HUES64 (cell line): ENCODE measurements at regions not wholly inside any gene's neighbourhood (a gene's known extent, or its start where the extent isn't known, plus 50 kb on each side); places are given as distances from the start of the nearest gene placed in this dataset.

Source experiments
- H3K27ac ChIP-seq: 2 replicates; pipeline ENCODE4 v1.7.0; 2013; ENCODE audit warnings: low read depth, low read length, inconsistent platforms
- H3K27me3 ChIP-seq: 2 replicates; pipeline ENCODE4 v1.6.1; 2013; ENCODE audit warnings: mild to moderate bottlenecking, low read length; ENCODE audit not compliant: insufficient read depth
- H3K36me3 ChIP-seq: 2 replicates; pipeline ENCODE4 v1.6.1; 2013; ENCODE audit warnings: mild to moderate bottlenecking, low read length; ENCODE audit not compliant: insufficient read depth
- H3K4me1 ChIP-seq: 2 replicates; pipeline ENCODE4 v1.6.1; 2013; ENCODE audit warnings: mild to moderate bottlenecking, low read length, moderate library complexity; ENCODE audit not compliant: insufficient read depth
- H3K4me3 ChIP-seq: 2 replicates; pipeline ENCODE4 v1.5.1; 2013; ENCODE audit warnings: mild to moderate bottlenecking, low read length, moderate library complexity
- H3K9ac ChIP-seq: 2 replicates; pipeline ENCODE4 v1.6.1; 2013; ENCODE audit warnings: mild to moderate bottlenecking, low read depth, low read length
- H3K9me3 ChIP-seq: 2 replicates; pipeline ENCODE4 v1.6.1; 2013; ENCODE audit warnings: low read depth, low read length; ENCODE audit not compliant: insufficient read depth
- WGBS: fragments of 150-250, 120-280 bp; methylation state at CpG from one replicate; pipeline ENCODE4 v1.1.7; 2013; ENCODE audit warnings: missing lambda C conversion rate; 5-methylcytosine and 5-hydroxymethylcytosine counted together

GRCh38 chrX:106356580-106356979, 188.5 kb downstream of the PWWP3B start:
- Histone ChIP-seq H3K27ac (no peak overlapping the region), H3K36me3 (no peaks in the 10 kb centered on the region), H3K9ac (no peak overlapping the region), H3K4me3 (no peak overlapping the region), H3K4me1 (no peaks in the 10 kb centered on the region), H3K9me3 (no peaks in the 10 kb centered on the region), H3K27me3 (no peaks in the 10 kb centered on the region)

- 65% methylated on average over 3 of the region's 5 CpGs for WGBS
- Histone ChIP-seq H3K9me3 (no peaks in the 10 kb centered on the region), H3K9ac (no peak overlapping the region), H3K4me1 (no peaks in the 10 kb centered on the region), H3K36me3 (no peaks in the 10 kb centered on the region), H3K27me3 (no peaks in the 10 kb centered on the region), H3K27ac (no peak overlapping the region), H3K4me3 (no peak overlapping the region)
Measured at GRCh38 chrX:106363214-106363613, 195.1 kb downstream of the PWWP3B start.

DNA sequence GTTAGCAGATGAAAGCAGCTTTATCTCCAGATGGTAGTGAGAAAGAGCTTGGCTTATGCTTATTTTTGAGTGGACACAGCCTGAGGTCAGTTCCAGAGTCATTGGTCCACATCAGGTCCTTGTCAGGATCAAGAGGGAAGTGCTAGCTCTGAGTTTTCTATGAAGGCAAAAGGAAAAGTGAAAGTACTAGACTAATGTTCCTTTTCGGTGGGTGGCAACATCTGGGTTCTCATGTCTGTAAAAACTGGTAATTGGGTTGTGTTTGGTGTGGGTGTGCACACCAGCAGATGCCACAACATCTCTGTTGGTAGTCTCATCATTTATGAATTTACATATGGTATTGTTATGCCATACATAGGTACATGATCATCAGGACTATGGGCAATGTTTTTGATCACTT, 210.5 kb downstream of the PWWP3B start:
- no peaks in the 10 kb centered on the region for H3K36me3 ChIP-seq
- H3K9ac ChIP-seq = no peak overlapping the region
- no peaks in the 10 kb centered on the region for H3K4me1 ChIP-seq
- no peak overlapping the region for H3K4me3 ChIP-seq
- 95% methylated on average over 1 of the region's 1 CpG for WGBS
- H3K27ac ChIP-seq = no peak overlapping the region
- no peaks in the 10 kb centered on the region for H3K9me3 ChIP-seq
- no peaks in the 10 kb centered on the region for H3K27me3 ChIP-seq

DNA sequence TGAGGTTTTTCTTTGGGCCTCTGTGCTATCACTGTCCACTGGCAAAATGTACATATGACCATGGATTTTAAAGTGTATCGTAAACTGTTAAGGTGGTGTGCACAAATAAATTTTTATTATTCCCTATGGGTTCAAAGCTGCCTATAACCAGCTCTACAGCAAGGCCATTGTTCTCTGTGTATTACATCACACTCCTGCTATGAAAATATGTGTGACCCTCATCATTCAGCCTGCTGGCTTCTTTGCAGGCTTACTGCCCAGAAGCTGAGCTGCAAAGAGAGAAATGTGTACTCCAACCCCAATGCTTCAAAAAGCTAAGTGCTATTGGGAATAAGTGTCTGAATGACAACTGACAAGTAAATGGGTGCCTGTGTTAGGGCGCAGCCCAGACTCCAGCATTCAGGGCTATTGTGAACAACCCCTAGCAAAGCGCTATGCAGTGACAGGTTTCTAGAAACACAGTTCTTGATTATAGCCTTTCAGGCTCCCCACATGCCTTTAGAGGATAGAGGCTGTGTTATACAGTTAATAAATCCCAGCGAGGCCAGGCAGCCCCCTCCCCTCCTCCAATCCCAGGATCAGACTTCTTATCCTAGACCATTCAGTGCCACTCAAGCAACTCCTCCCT, 220.4 kb upstream of the RADX start:
- Histone ChIP-seq H3K9me3 (no peaks in the 10 kb centered on the region), H3K36me3 (no peaks in the 10 kb centered on the region), H3K9ac (no peak overlapping the region), H3K27ac (no peak overlapping the region), H3K4me3 (no peak overlapping the region), H3K27me3 (no peaks in the 10 kb centered on the region), H3K4me1 (no peaks in the 10 kb centered on the region)
- WGBS = 74% methylated on average over 3 of the region's 4 CpGs

DNA sequence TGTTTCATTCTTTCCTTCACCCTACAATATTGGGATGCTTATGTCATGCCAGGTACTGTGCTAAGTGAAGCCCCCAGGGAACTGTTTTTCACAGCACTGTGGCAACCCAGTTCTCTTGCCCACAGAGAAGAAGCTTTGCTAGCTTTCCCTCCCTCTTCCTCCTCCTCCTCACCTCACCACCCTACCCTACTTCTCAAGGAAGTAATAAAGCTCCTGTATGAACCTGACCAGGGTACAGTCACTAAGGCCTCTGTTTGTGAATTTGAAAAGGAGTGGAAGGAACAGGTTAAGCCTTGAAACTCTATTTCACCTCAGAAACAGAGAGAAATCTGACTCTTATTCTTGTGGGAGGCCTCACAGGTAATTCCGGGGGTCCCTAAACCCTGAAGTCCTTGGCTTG, 219.4 kb upstream of the RADX start:
- Histone ChIP-seq H3K36me3 (no peaks in the 10 kb centered on the region), H3K27ac (no peak overlapping the region)
- WGBS = 80% methylated on average over 1 of the region's 1 CpG

GRCh38 chrX:106397788-106398538, 213.8 kb upstream of the RADX start:
- H3K4me3 ChIP-seq = no peak overlapping the region

More for the DNA sequence above, 219.4 kb upstream of the RADX start:
- Histone ChIP-seq H3K4me3 (no peak overlapping the region), H3K9me3 (no peaks in the 10 kb centered on the region), H3K27me3 (no peaks in the 10 kb centered on the region), H3K4me1 (no peaks in the 10 kb centered on the region), H3K9ac (no peak overlapping the region)

GRCh38 chrX:106401965-106402559, 209.7 kb upstream of the RADX start:
- no peaks in the 10 kb centered on the region for H3K9me3 ChIP-seq
- H3K4me1 ChIP-seq = no peaks in the 10 kb centered on the region
- H3K36me3 ChIP-seq = no peaks in the 10 kb centered on the region
- no peaks in the 10 kb centered on the region for H3K27me3 ChIP-seq
- no peak overlapping the region for H3K9ac ChIP-seq
- WGBS = 90% methylated on average over 8 of the region's 10 CpGs
- no peak overlapping the region for H3K4me3 ChIP-seq
- H3K27ac ChIP-seq = no peak overlapping the region

More at GRCh38 chrX:106397788-106398538, 213.8 kb upstream of the RADX start:
- Histone ChIP-seq H3K36me3 (no peaks in the 10 kb centered on the region), H3K4me1 (no peaks in the 10 kb centered on the region), H3K9me3 (no peaks in the 10 kb centered on the region), H3K27me3 (no peaks in the 10 kb centered on the region), H3K9ac (no peak overlapping the region), H3K27ac (no peak overlapping the region)

- no CpG with 5 or more reads among the region's 1 CpG for WGBS
Measured at GRCh38 chrX:106404512-106404911, 207.3 kb upstream of the RADX start.

DNA sequence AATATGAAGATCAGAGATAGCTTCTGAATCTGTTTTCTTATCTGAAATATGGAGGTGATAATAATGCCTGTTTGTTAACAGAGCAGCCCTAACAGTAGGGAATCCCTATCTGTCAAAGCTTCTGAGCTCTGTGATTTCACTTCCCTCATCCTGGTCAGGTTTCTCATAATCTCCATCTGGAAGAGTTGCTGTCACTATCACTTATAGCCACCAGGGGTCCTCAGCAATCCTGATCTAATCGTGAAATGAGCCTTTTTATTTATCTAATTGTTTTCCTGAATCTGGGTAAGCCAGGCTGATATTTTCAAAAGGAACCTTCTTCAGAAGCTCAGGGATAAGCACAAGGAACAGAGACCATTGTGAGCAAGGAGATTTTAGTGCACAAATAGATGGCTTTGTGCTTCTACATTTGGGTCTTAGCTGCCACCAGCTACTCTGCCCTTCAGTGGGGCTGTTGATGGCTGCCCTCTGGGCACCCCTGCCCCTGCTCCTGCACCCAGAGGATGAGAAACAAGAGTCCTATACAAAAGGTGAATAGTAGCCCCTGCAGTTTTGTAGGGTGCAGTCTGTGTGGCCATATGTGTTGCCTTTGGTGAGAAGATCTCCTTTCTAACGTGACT, 196.4 kb upstream of the RADX start:
- no peaks in the 10 kb centered on the region for H3K9me3 ChIP-seq
- no peaks in the 10 kb centered on the region for H3K36me3 ChIP-seq
- H3K27ac ChIP-seq = no peak overlapping the region
- H3K4me3 ChIP-seq = no peak overlapping the region
- no peaks in the 10 kb centered on the region for H3K4me1 ChIP-seq
- H3K27me3 ChIP-seq = no peaks in the 10 kb centered on the region
- WGBS = 38% methylated on average over 2 of the region's 2 CpGs
- H3K9ac ChIP-seq = no peak overlapping the region

More at GRCh38 chrX:106404512-106404911, 207.3 kb upstream of the RADX start:
- Histone ChIP-seq H3K27me3 (no peaks in the 10 kb centered on the region), H3K27ac (no peak overlapping the region), H3K36me3 (no peaks in the 10 kb centered on the region), H3K9me3 (no peaks in the 10 kb centered on the region), H3K4me3 (no peak overlapping the region), H3K4me1 (no peaks in the 10 kb centered on the region), H3K9ac (no peak overlapping the region)

DNA sequence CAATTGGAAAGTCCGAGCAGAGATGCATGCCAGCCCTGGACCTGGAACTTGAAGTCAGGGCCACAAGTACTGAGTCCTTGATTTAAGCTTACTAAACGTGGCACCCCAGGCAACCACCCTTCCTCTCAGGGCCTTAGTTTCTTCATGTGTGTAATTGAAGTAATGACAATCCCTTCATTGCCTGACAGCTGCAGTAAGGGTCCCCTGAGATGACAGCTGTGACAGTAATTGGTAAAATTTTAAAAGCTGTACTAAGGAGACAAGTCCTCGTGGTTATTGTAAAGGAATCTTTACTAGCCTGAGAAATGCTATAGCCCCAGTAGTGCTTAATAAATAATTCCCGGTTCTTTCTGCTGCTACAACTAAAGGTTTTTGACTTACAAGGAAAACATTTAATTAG, 175.1 kb upstream of the RADX start:
- WGBS = 85% methylated on average over 3 of the region's 4 CpGs
- Histone ChIP-seq H3K4me3 (no peak overlapping the region), H3K27me3 (no peaks in the 10 kb centered on the region), H3K4me1 (no peaks in the 10 kb centered on the region), H3K36me3 (no peaks in the 10 kb centered on the region), H3K9ac (no peak overlapping the region), H3K27ac (no peak overlapping the region), H3K9me3 (no peaks in the 10 kb centered on the region)

DNA sequence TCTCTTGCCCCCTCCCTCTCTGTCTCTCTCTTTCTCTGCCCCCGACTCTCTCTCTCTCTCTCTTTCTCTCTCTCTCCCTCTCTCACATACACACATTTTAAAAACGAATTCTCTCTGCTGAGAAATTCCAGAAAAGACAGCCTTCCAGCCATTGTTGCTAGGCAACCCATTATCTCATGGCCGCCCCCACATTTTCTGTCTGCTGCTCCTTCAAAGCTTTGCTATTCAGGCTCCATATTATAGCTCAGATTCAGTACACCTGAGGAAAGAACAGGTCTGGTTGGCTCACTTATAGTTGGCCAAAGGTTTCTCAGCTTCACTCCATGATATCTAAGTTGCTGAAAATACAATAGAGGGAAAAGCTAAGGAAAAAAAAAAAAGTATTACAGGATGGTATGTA, 174.4 kb upstream of the RADX start:
- no peaks in the 10 kb centered on the region for H3K36me3 ChIP-seq
- no peaks in the 10 kb centered on the region for H3K9me3 ChIP-seq
- no peaks in the 10 kb centered on the region for H3K27me3 ChIP-seq
- 52% methylated on average over 3 of the region's 3 CpGs for WGBS
- no peak overlapping the region for H3K9ac ChIP-seq
- H3K4me1 ChIP-seq = no peaks in the 10 kb centered on the region
- no peak overlapping the region for H3K27ac ChIP-seq
- no peak overlapping the region for H3K4me3 ChIP-seq
